ENCODE measurements at regions not wholly inside any gene's neighbourhood (a gene's known extent, or its start where the extent isn't known, plus 50 kb on each side); places are given as distances from the start of the nearest gene placed in this dataset.

DNA sequence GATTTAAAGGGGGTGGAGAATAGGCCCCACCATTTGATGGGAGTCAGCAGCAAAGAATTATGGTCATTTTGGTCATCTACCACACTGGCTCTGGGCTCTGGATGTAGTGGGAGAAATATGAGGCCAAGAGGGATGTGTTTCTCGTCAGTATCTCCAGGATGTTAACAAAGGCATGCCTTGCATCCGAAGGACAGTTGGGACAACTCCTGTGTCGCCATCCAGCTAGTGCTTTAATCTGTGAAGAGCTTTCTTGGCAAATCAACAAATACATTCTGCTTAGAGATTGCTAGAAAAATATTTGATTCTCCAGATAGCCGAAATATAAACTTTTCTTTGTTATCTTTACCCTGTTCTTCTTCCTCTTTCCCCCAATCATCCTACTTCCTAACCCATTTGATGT lies 287.1 kb upstream of the TNP1 start:
- Histone ChIP-seq H3K79me2 (replicated peaks; ENCODE audit: insufficient read depth) (no peaks in the 10 kb centered on the region), H3K36me3 (ENCODE audit: insufficient read depth) (no peaks in the 10 kb centered on the region), H3F3A (replicated peaks; ENCODE audit: low read depth) (no peaks in the 10 kb centered on the region), H3K4me3 (no peak overlapping the region), H3K4me2 (no peak overlapping the region), H3K27me3 (ENCODE audit: insufficient read depth) (no peaks in the 10 kb centered on the region), H3K9me2 (ENCODE audit: insufficient read depth) (no peaks in the 10 kb centered on the region; the same call in 1 of the 2 replicates), H3K4me1 (ENCODE audit: insufficient read depth) (no peaks in the 10 kb centered on the region), H2AFZ (no peak overlapping the region), H3K27ac (ENCODE audit: low read depth) (no peak overlapping the region), H4K20me1 (replicated peaks; ENCODE audit: insufficient read depth) (no peaks in the 10 kb centered on the region)
- Mint-ChIP-seq H3K27ac (no peak overlapping the region), H3K4me3 (no peak overlapping the region), H3K36me3 (ENCODE audit: low read depth) (no peaks in the 10 kb centered on the region), H3K4me1 (no peaks in the 10 kb centered on the region), H3K9me3 (peaks cover 4% of the 10 kb centered on the region; the same call in 2 of the 3 replicates), H3K27me3 (ENCODE audit: insufficient read depth, low read depth, poor library complexity) (peaks cover 2% of the 10 kb centered on the region)
- ATAC-seq (no peak), DNase-seq (ENCODE audit: low spot score) (no peak)
- TF ChIP-seq POLR2AphosphoS5 (IDR thresholded peaks at IDR 0.05; ENCODE audit: low read depth) (no peak), JUNB (IDR thresholded peaks at IDR 0.05; ENCODE audit: unreplicated experiment) (no peak), ZNF331 (CRISPR knock-in tag; IDR thresholded peaks at IDR 0.05; ENCODE audit: low read depth) (no peak), ETS1 (IDR thresholded peaks at IDR 0.05) (no peak), EZH2phosphoT487 (IDR thresholded peaks at IDR 0.05; ENCODE audit: unreplicated experiment) (no peak), REST (IDR thresholded peaks at IDR 0.05; ENCODE audit: unreplicated experiment) (no peak), CREB1 (CRISPR knock-in tag; IDR thresholded peaks at IDR 0.05; ENCODE audit: low read depth) (no peak), ZNF462 (CRISPR knock-in tag; IDR thresholded peaks at IDR 0.05) (no peak), EZH2 (IDR thresholded peaks at IDR 0.05; ENCODE audit: low read depth, unreplicated experiment) (no peak), ZNF114 (CRISPR knock-in tag; IDR thresholded peaks at IDR 0.05) (no peak), CTCF (conservative IDR thresholded peaks at IDR 0.05; ENCODE audit: low read depth in 2 of 2) (no peak), NANOG (IDR thresholded peaks at IDR 0.05; ENCODE audit: borderline replicate concordance) (no peak), STAT1 (IDR thresholded peaks at IDR 0.05; ENCODE audit: unreplicated experiment) (no peak)
